WERI-Rb-1 (cell line): ENCODE measurements at regions not wholly inside any gene's neighbourhood (a gene's known extent, or its start where the extent isn't known, plus 50 kb on each side); places are given as distances from the start of the nearest gene placed in this dataset.

Experiments
- DNase-seq: peaks from one replicate; pipeline ENCODE4 v3.0.0-alpha.2; 2020
- H3K27ac ChIP-seq: fragments of 250-450 bp; sonication (Bioruptor Pico); 2 replicates; pipeline ENCODE4 v1.5.1; 2020; ENCODE audit warnings: mild to moderate bottlenecking, moderate library complexity
- H3K27me3 ChIP-seq: fragments of 250-450 bp; sonication (Bioruptor Pico); 2 replicates; pipeline ENCODE4 v1.5.1; 2021; ENCODE audit warnings: mild to moderate bottlenecking, low read depth, moderate library complexity; ENCODE audit not compliant: insufficient read depth, severe bottlenecking
- H3K36me3 ChIP-seq: fragments of 250-450 bp; sonication (Bioruptor Pico); 2 replicates; pipeline ENCODE4 v1.5.1; 2020; ENCODE audit warnings: mild to moderate bottlenecking, moderate library complexity
- H3K4me3 ChIP-seq: 2 replicates; pipeline ENCODE4 v1.5.1; 2011; ENCODE audit warnings: low read depth, mild to moderate bottlenecking, control low read depth, low read length
- H3K9me3 ChIP-seq: fragments of 250-450 bp; sonication (Bioruptor Pico); 2 replicates; pipeline ENCODE4 v1.5.1; 2021; ENCODE audit warnings: mild to moderate bottlenecking, moderate library complexity; ENCODE audit not compliant: severe bottlenecking
- TF ChIP-seq, protein P1 (sequence below): IDR thresholded peaks from 2 replicates; pipeline ENCODE4 v1.5.1; 2011; ENCODE audit warnings: low read depth, mild to moderate bottlenecking, control low read depth, inconsistent platforms, low read length

DNA sequence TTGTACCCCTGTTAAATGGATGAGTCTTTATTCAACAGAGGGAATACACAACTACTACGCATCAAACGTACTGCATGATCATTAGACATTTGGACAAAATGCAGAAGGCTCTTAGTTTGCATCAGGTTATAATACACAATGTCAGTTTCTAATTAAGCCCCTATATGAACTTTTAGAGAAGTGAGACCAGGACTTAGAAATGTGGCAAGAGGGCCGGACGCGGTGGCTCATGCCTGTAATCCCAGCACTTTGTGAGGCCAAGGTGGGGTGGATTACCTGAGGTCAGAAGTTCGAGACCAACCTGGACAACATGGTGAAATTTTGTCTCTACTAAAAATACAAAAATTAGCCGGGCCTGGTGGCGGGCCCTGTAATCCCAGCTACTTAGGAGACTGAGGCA is 76.3 kb upstream of the MGMT start:
- no peaks in the 10 kb centered on the region for H3K27me3 ChIP-seq
- no peak for DNase-seq
- no peaks in the 10 kb centered on the region for H3K36me3 ChIP-seq
- no peaks in the 10 kb centered on the region for H3K9me3 ChIP-seq
- TF ChIP-seq, protein P1, sequence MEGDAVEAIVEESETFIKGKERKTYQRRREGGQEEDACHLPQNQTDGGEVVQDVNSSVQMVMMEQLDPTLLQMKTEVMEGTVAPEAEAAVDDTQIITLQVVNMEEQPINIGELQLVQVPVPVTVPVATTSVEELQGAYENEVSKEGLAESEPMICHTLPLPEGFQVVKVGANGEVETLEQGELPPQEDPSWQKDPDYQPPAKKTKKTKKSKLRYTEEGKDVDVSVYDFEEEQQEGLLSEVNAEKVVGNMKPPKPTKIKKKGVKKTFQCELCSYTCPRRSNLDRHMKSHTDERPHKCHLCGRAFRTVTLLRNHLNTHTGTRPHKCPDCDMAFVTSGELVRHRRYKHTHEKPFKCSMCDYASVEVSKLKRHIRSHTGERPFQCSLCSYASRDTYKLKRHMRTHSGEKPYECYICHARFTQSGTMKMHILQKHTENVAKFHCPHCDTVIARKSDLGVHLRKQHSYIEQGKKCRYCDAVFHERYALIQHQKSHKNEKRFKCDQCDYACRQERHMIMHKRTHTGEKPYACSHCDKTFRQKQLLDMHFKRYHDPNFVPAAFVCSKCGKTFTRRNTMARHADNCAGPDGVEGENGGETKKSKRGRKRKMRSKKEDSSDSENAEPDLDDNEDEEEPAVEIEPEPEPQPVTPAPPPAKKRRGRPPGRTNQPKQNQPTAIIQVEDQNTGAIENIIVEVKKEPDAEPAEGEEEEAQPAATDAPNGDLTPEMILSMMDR, result no peak
- H3K4me3 ChIP-seq, result no peak overlapping the region
- no peak overlapping the region for H3K27ac ChIP-seq

DNA sequence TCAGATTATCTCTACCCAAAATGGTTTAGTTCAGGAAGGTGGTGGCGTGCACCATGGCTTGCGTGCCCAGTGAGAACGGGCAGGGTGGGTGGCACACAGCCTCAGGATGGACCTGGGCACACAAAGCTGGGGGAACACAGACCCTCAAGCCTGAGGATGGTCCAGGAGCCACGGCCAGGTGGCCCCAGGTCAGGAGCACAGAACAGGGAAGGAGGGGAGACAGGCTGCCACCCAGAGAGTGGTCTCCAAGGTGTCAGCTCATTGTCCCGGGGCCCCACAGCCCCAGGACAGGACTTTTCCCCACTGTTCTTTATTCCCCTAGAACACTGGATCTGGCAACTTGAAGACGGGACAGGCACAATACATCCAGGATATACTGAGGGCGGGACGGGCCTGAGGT is 75.6 kb upstream of the MGMT start:
- TF ChIP-seq, protein P1, result no peak
- DNase-seq, result no peak
- Histone ChIP-seq H3K9me3 (no peaks in the 10 kb centered on the region), H3K27ac (no peak overlapping the region), H3K4me3 (no peak overlapping the region), H3K36me3 (no peaks in the 10 kb centered on the region), H3K27me3 (no peaks in the 10 kb centered on the region)

DNA sequence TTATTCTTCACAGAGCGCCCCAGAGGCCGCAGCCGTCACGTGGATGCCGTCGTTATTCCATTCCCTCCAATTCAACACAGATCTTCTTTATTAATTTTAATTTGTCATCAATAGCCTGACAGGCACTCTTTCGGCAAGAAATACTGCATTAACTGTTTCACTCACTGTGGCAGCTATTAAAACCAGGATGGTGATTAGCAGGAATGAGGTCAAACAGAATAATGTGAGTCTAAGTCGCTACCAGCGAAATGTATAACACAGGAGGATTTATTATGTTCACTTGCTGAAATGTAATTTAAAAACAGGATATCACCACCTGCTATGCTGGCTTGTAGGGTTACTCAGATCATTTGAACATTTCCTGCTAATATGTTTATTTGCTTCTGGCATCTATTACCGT is 74.2 kb upstream of the MGMT start:
- TF ChIP-seq, protein P1, result no peak
- no peaks in the 10 kb centered on the region for H3K9me3 ChIP-seq
- no peak overlapping the region for H3K27ac ChIP-seq
- no peak overlapping the region for H3K4me3 ChIP-seq
- H3K27me3 ChIP-seq, result no peaks in the 10 kb centered on the region
- no peak for DNase-seq
- no peaks in the 10 kb centered on the region for H3K36me3 ChIP-seq

DNA sequence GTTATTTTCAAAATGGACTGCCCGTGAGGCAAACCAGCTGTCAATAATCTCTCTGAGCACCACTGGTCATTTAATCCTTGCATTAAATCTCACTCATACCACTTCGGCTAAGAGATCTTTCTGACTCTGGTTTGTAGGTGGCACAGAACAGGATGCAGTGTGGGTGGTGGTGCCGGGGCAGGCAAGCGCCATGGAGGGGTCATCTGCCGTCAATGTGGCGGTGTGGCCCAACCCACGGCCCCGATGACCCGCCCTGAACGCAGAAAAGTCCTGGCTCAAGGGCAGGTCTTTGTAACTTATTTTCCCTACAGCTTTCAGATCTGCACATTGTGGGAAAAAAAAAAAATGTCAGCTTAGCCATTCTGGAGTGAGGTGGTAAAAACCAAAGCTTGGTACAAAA is 73.2 kb upstream of the MGMT start:
- DNase-seq, result no peak
- H3K9me3 ChIP-seq, result no peaks in the 10 kb centered on the region
- no peaks in the 10 kb centered on the region for H3K36me3 ChIP-seq
- H3K4me3 ChIP-seq, result no peak overlapping the region
- H3K27me3 ChIP-seq, result no peaks in the 10 kb centered on the region
- H3K27ac ChIP-seq, result no peak overlapping the region
- TF ChIP-seq, protein P1, result no peak

DNA sequence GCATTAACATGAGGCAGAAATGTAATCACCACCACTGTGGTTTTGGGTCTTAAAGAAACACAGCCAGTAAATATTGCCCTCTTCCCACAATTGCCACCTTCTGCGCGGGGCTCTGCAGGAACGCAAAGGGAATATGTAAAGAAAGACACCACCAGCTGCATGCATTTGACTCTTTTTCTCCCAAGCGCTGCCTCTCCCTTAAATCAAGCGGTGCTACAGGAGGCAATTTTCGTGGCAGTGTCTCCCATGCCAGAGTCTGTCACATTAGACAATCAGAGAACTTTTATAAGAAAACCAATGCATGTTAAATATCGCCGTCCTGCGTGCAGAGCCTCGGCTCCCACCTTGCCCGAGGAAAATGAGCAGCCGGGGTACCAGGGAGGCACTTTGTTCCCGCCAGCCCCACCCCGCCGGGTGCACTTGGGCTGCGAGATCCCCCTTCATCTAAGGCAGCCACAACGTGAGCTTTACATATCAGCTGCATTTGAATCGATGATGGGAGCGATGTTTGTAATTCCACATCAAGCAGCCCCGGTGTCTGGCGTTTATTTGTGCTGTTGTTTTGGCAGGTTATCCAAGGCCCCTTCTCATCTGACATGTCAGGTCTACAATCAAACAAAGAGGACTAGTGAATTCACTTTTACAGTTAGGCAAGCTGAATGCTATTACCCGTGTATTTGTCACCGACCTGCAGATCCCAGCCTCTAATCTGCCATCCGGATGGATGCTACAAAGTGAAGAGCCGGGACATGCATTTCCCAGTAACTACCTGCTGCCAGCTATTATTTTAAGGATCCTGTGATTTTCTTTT is 72.3 kb upstream of the MGMT start:
- Histone ChIP-seq H3K4me3 (no peak overlapping the region), H3K27me3 (no peaks in the 10 kb centered on the region), H3K36me3 (no peaks in the 10 kb centered on the region), H3K9me3 (no peaks in the 10 kb centered on the region), H3K27ac (no peak overlapping the region)
- TF ChIP-seq, protein P1, result no peak
- DNase-seq, result no peak
